Caco-2 (cell line): ENCODE measurements at regions not wholly inside any gene's neighbourhood (a gene's known extent, or its start where the extent isn't known, plus 50 kb on each side); places are given as distances from the start of the nearest gene placed in this dataset.

ENCODE experiments used
- BruUV-seq: library from RNA; stranded (reverse); fragments of 400-500 nt; replicated peaks from 2 replicates; lab custom pipeline; 2021; lab: Mats Ljungman, UMichigan
- CTCF ChIA-PET: fragments of 300-600 bp; sonication (Branson Sonifier 250); formaldehyde crosslinking; loops from one replicate; lab custom pipeline; 2022; ENCODE audit warnings: antibody characterized with exemption; lab: Charles Lee
- POLR2A ChIA-PET: fragments of 300-600 bp; sonication (Branson Sonifier 250); formaldehyde crosslinking; loops from one replicate; lab custom pipeline; 2022; ENCODE audit warnings: antibody characterized with exemption; lab: Charles Lee
- DNase-seq, 2 experiments: peaks; one replicate each; pipeline versions ENCODE4 v3.0.0 to v3.0.0-alpha.2; 2020 to 2022
- H3K27me3 ChIP-seq: replicated peaks from 2 replicates; pipeline ENCODE4 v1.6.0; 2011; ENCODE audit warnings: low read length; ENCODE audit not compliant: control insufficient read depth, insufficient read depth
- H3K36me3 ChIP-seq: 2 replicates; pipeline ENCODE4 v1.5.1; 2011; ENCODE audit warnings: low read length; ENCODE audit not compliant: control insufficient read depth, insufficient read depth
- H3K4me1 ChIP-seq: fragments of 250-450 bp; sonication (Bioruptor Pico); 2 replicates; pipeline ENCODE4 v1.5.1; 2020; ENCODE audit warnings: mild to moderate bottlenecking
- H3K4me3 ChIP-seq: 2 replicates; pipeline ENCODE4 v1.5.1; 2011; ENCODE audit warnings: low read depth, mild to moderate bottlenecking, control low read depth, low read length
- H3K9me3 ChIP-seq: fragments of 250-450 bp; sonication (Bioruptor Pico); 2 replicates; pipeline ENCODE4 v1.5.1; 2020; ENCODE audit warnings: mild to moderate bottlenecking, moderate library complexity
- H3K27ac Mint-ChIP-seq: one replicate; pipeline ENCODE4 v1.8.0; 2022; ENCODE audit warnings: mixed read lengths; ENCODE audit not compliant: unreplicated experiment
- H3K27me3 Mint-ChIP-seq: one replicate; pipeline ENCODE4 v1.8.0; 2022; ENCODE audit warnings: mixed read lengths; ENCODE audit not compliant: insufficient read depth, unreplicated experiment
- H3K36me3 Mint-ChIP-seq: one replicate; pipeline ENCODE4 v1.8.0; 2022; ENCODE audit warnings: mild to moderate bottlenecking, mixed read lengths; ENCODE audit not compliant: insufficient read depth, unreplicated experiment
- H3K4me1 Mint-ChIP-seq: one replicate; pipeline ENCODE4 v1.8.0; 2022; ENCODE audit warnings: low read depth, mixed read lengths; ENCODE audit not compliant: unreplicated experiment
- H3K4me3 Mint-ChIP-seq: one replicate; pipeline ENCODE4 v1.8.0; 2022; ENCODE audit warnings: mild to moderate bottlenecking, moderate library complexity, mixed read lengths; ENCODE audit not compliant: unreplicated experiment
- H3K9me3 Mint-ChIP-seq: one replicate; pipeline ENCODE4 v1.8.0; 2022; ENCODE audit warnings: mixed read lengths; ENCODE audit not compliant: unreplicated experiment
- intact Hi-C: fragments of 100-400 bp; cut with micrococcal nuclease; formaldehyde crosslinking; loops from one replicate; pipeline ENCODE4 v1.10.0; 2022; ENCODE audit not compliant: unreplicated experiment
- TF ChIP-seq, protein P1 (sequence below), 2 experiments: fragments of 200-600 bp in 1 of 2; IDR thresholded peaks; 1 replicate in 1 of 2; 2 replicates in 1 of 2; pipeline versions ENCODE4 v1.5.1 to v1.8.0; 2011 to 2022; ENCODE audit warnings: antibody characterized with exemption in 1 of 2, control low read depth in 1 of 2, inconsistent platforms in 1 of 2, low read depth in 1 of 2, low read length in 1 of 2, mild to moderate bottlenecking in 1 of 2, moderate library complexity in 1 of 2; ENCODE audit not compliant: insufficient read depth in 1 of 2, severe bottlenecking in 1 of 2, unreplicated experiment in 1 of 2

GRCh38 chr9:38186404-38187115 lies 117.5 kb upstream of the SHB start:
- Mint-ChIP-seq H3K27me3 (no peaks in the 10 kb centered on the region), H3K4me1 (no peaks in the 10 kb centered on the region), H3K4me3 (no peak overlapping the region), H3K9me3 (no peaks in the 10 kb centered on the region), H3K27ac (no peak overlapping the region), H3K36me3 (no peaks in the 10 kb centered on the region)
- Histone ChIP-seq H3K9me3 (no peaks in the 10 kb centered on the region), H3K27me3 (no peaks in the 10 kb centered on the region), H3K4me3 (no peak overlapping the region), H3K4me1 (no peaks in the 10 kb centered on the region), H3K36me3 (no peaks in the 10 kb centered on the region)
- TF ChIP-seq, protein P1, sequence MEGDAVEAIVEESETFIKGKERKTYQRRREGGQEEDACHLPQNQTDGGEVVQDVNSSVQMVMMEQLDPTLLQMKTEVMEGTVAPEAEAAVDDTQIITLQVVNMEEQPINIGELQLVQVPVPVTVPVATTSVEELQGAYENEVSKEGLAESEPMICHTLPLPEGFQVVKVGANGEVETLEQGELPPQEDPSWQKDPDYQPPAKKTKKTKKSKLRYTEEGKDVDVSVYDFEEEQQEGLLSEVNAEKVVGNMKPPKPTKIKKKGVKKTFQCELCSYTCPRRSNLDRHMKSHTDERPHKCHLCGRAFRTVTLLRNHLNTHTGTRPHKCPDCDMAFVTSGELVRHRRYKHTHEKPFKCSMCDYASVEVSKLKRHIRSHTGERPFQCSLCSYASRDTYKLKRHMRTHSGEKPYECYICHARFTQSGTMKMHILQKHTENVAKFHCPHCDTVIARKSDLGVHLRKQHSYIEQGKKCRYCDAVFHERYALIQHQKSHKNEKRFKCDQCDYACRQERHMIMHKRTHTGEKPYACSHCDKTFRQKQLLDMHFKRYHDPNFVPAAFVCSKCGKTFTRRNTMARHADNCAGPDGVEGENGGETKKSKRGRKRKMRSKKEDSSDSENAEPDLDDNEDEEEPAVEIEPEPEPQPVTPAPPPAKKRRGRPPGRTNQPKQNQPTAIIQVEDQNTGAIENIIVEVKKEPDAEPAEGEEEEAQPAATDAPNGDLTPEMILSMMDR (IDR thresholded peaks at IDR 0.05; ENCODE audit: insufficient read depth in 1 of 2, low read depth in 1 of 2, low read length in 1 of 2, severe bottlenecking in 1 of 2, unreplicated experiment in 1 of 2), result no peak
- intact Hi-C loops, result no loop called here
- ChIA-PET CTCF (no interaction called here), POLR2A (no interaction called here)
- no peak for DNase-seq
- BruUV-seq, result no TSS peak

DNA sequence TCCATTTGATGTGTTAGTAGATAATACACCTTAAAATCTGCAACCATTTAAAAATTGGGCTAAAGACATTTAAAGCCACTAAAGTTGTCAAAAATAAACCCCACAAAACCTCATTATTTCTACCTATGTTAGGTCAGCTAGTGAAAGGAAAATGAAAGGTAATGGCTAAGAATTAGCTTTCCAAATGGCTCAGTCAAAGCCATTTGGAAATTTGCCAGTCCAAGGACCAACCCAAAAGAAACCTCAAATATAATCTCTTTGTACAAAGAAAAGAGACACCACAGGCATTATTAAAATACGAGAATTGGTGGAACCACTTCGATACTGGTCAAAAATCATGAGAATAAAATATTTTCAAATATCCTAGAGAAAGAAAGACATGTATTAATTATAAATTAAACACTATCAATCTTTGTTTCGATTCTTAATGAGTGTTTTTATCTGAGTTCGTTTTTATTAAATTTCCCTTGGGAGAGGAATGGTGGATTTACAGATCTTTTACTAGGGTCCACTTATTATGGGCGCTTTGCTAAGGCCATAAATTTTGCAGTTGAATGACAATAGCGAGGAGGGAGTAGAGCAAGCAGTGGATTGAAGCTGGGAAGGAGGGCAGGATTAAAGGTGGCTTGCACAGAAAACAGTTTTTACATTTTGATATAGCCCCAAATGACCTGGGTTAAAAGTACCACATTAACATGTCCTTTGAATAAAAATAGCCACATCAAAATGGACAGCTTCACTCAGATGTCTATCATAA lies 116.8 kb upstream of the SHB start:
- intact Hi-C loops, result no loop called here
- DNase-seq, result no peak
- Mint-ChIP-seq H3K4me3 (no peak overlapping the region), H3K27ac (no peak overlapping the region), H3K4me1 (no peaks in the 10 kb centered on the region), H3K36me3 (no peaks in the 10 kb centered on the region), H3K27me3 (no peaks in the 10 kb centered on the region), H3K9me3 (no peaks in the 10 kb centered on the region)
- no peaks in the 10 kb centered on the region for H3K36me3 ChIP-seq
- no peaks in the 10 kb centered on the region for H3K9me3 ChIP-seq
- H3K4me3 ChIP-seq, result no peak overlapping the region
- ChIA-PET CTCF (no interaction called here), POLR2A (no interaction called here)
- no peaks in the 10 kb centered on the region for H3K4me1 ChIP-seq
- no peaks in the 10 kb centered on the region for H3K27me3 ChIP-seq
- TF ChIP-seq, protein P1 (IDR thresholded peaks at IDR 0.05; ENCODE audit: insufficient read depth in 1 of 2, low read depth in 1 of 2, low read length in 1 of 2, severe bottlenecking in 1 of 2, unreplicated experiment in 1 of 2), result no peak
- BruUV-seq, result no TSS peak

GRCh38 chr9:38183994-38184568 lies 115.1 kb upstream of the SHB start:
- POLR2A ChIA-PET, result no interaction called here
- BruUV-seq, result no TSS peak
- intact Hi-C loops, result no loop called here
- no peaks in the 10 kb centered on the region for H3K36me3 Mint-ChIP-seq
- H3K27me3 Mint-ChIP-seq, result no peaks in the 10 kb centered on the region
- H3K27me3 ChIP-seq, result no peaks in the 10 kb centered on the region
- TF ChIP-seq, protein P1 (IDR thresholded peaks at IDR 0.05; ENCODE audit: insufficient read depth in 1 of 2, low read depth in 1 of 2, low read length in 1 of 2, severe bottlenecking in 1 of 2, unreplicated experiment in 1 of 2), result no peak
- no peaks in the 10 kb centered on the region for H3K9me3 Mint-ChIP-seq
- H3K4me3 ChIP-seq, result no peak overlapping the region
- H3K27ac Mint-ChIP-seq, result no peak overlapping the region
- CTCF ChIA-PET, result no interaction called here
- no peaks in the 10 kb centered on the region for H3K36me3 ChIP-seq
- no peaks in the 10 kb centered on the region for H3K9me3 ChIP-seq
- H3K4me1 Mint-ChIP-seq, result no peaks in the 10 kb centered on the region
- no peak overlapping the region for H3K4me3 Mint-ChIP-seq
- no peak for DNase-seq
- H3K4me1 ChIP-seq, result no peaks in the 10 kb centered on the region
